ENCODE measurements at regions not wholly inside any gene's neighbourhood (a gene's known extent, or its start where the extent isn't known, plus 50 kb on each side); places are given as distances from the start of the nearest gene placed in this dataset.

GRCh38 chr9:119903851-119904250 is 534.6 kb upstream of the BRINP1 start:
- ChIA-PET POLR2A (no interaction called here), CTCF (interaction anchor here (0.7 kb wide), 1 partner anchor 361 kb away, joined by 3 read pairs; no protein-coding TSS in a partner anchor)
- intact Hi-C loops (cut with micrococcal nuclease), result no loop called here
- Mint-ChIP-seq H3K9me3 (ENCODE audit: unreplicated experiment) (peaks cover 18% of the 10 kb centered on the region), H3K27ac (ENCODE audit: low read depth, unreplicated experiment) (no peak overlapping the region), H3K36me3 (ENCODE audit: insufficient read depth, unreplicated experiment) (no peaks in the 10 kb centered on the region), H3K4me3 (ENCODE audit: unreplicated experiment) (no peak overlapping the region), H3K27me3 (ENCODE audit: insufficient read depth, unreplicated experiment) (no peaks in the 10 kb centered on the region), H3K4me1 (ENCODE audit: insufficient read depth, unreplicated experiment) (no peaks in the 10 kb centered on the region)
- DNase-seq (ENCODE audit: unreplicated experiment), result no peak
- no TSS peak for BruUV-seq (replicated peaks)
- no peak for TF ChIP-seq CTCF (IDR thresholded peaks at IDR 0.05; ENCODE audit: unreplicated experiment)

- H3K4me1 Mint-ChIP-seq (ENCODE audit: insufficient read depth, unreplicated experiment), result no peaks in the 10 kb centered on the region
- no peak overlapping the region for H3K4me3 Mint-ChIP-seq (ENCODE audit: unreplicated experiment)
- H3K9me3 Mint-ChIP-seq (ENCODE audit: unreplicated experiment), result peaks cover 18% of the 10 kb centered on the region
- POLR2A ChIA-PET, result no interaction called here
- no peak overlapping the region for H3K27ac Mint-ChIP-seq (ENCODE audit: low read depth, unreplicated experiment)
- no peaks in the 10 kb centered on the region for H3K27me3 Mint-ChIP-seq (ENCODE audit: insufficient read depth, unreplicated experiment)
- no TSS peak for BruUV-seq (replicated peaks)
- TF ChIP-seq CTCF (IDR thresholded peaks at IDR 0.05; ENCODE audit: unreplicated experiment), result no peak
- H3K36me3 Mint-ChIP-seq (ENCODE audit: insufficient read depth, unreplicated experiment), result no peaks in the 10 kb centered on the region
- no peak for DNase-seq (ENCODE audit: unreplicated experiment)
- intact Hi-C loops (cut with micrococcal nuclease), result no loop called here
- CTCF ChIA-PET, result interaction anchor here (0.6 kb wide), 2 partner anchors 184 to 629 kb away, joined by 3 read pairs; no protein-coding TSS in a partner anchor
These were observed 533.4 kb upstream of the BRINP1 start for GRCh38 chr9:119902611-119903010.

GRCh38 chr9:119898316-119898715 is 529.1 kb upstream of the BRINP1 start:
- ChIA-PET POLR2A (no interaction called here), CTCF (no interaction called here)
- no peak overlapping the region for H3K27ac Mint-ChIP-seq (ENCODE audit: low read depth, unreplicated experiment)
- no peaks in the 10 kb centered on the region for H3K27me3 Mint-ChIP-seq (ENCODE audit: insufficient read depth, unreplicated experiment)
- TF ChIP-seq CTCF (IDR thresholded peaks at IDR 0.05; ENCODE audit: unreplicated experiment), result no peak
- intact Hi-C loops (cut with micrococcal nuclease), result no loop called here
- H3K4me1 Mint-ChIP-seq (ENCODE audit: insufficient read depth, unreplicated experiment), result no peaks in the 10 kb centered on the region
- H3K9me3 Mint-ChIP-seq (ENCODE audit: unreplicated experiment), result peaks cover 26% of the 10 kb centered on the region
- no peak overlapping the region for H3K4me3 Mint-ChIP-seq (ENCODE audit: unreplicated experiment)
- H3K36me3 Mint-ChIP-seq (ENCODE audit: insufficient read depth, unreplicated experiment), result no peaks in the 10 kb centered on the region
- no peak for DNase-seq (ENCODE audit: unreplicated experiment)
- BruUV-seq (replicated peaks), result no TSS peak

GRCh38 chr9:119884438-119884837 is 515.2 kb upstream of the BRINP1 start:
- CTCF ChIA-PET, result no interaction called here
- intact Hi-C loops (cut with micrococcal nuclease), result no loop called here
- no peak for DNase-seq (ENCODE audit: unreplicated experiment)
- H3K9me3 Mint-ChIP-seq (ENCODE audit: unreplicated experiment), result peaks cover 30% of the 10 kb centered on the region
- H3K27me3 Mint-ChIP-seq (ENCODE audit: insufficient read depth, unreplicated experiment), result no peaks in the 10 kb centered on the region
- BruUV-seq (replicated peaks), result no TSS peak
- H3K36me3 Mint-ChIP-seq (ENCODE audit: insufficient read depth, unreplicated experiment), result peaks cover 11% of the 10 kb centered on the region
- POLR2A ChIA-PET, result no interaction called here
- no peaks in the 10 kb centered on the region for H3K4me1 Mint-ChIP-seq (ENCODE audit: insufficient read depth, unreplicated experiment)
- no peak overlapping the region for H3K4me3 Mint-ChIP-seq (ENCODE audit: unreplicated experiment)
- TF ChIP-seq CTCF (IDR thresholded peaks at IDR 0.05; ENCODE audit: unreplicated experiment), result no peak
- H3K27ac Mint-ChIP-seq (ENCODE audit: low read depth, unreplicated experiment), result no peak overlapping the region

Data from MCF 10A (cell line).